ENCODE measurements at regions not wholly inside any gene's neighbourhood (a gene's known extent, or its start where the extent isn't known, plus 50 kb on each side); places are given as distances from the start of the nearest gene placed in this dataset.

GRCh38 chr17:62178579-62178978 is 113.5 kb upstream of the MED13 start:
- TF ChIP-seq, protein P1, sequence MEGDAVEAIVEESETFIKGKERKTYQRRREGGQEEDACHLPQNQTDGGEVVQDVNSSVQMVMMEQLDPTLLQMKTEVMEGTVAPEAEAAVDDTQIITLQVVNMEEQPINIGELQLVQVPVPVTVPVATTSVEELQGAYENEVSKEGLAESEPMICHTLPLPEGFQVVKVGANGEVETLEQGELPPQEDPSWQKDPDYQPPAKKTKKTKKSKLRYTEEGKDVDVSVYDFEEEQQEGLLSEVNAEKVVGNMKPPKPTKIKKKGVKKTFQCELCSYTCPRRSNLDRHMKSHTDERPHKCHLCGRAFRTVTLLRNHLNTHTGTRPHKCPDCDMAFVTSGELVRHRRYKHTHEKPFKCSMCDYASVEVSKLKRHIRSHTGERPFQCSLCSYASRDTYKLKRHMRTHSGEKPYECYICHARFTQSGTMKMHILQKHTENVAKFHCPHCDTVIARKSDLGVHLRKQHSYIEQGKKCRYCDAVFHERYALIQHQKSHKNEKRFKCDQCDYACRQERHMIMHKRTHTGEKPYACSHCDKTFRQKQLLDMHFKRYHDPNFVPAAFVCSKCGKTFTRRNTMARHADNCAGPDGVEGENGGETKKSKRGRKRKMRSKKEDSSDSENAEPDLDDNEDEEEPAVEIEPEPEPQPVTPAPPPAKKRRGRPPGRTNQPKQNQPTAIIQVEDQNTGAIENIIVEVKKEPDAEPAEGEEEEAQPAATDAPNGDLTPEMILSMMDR (IDR thresholded peaks at IDR 0.05), result no peak
- TF ChIP-seq MAX (CRISPR knock-in tag; IDR thresholded peaks at IDR 0.05) (no peak), NR3C1 (CRISPR knock-in tag; conservative IDR thresholded peaks at IDR 0.05; ENCODE audit: low read depth) (no peak), ZBTB43 (CRISPR knock-in tag; IDR thresholded peaks at IDR 0.05) (no peak), NFYB (CRISPR knock-in tag; conservative IDR thresholded peaks at IDR 0.05; ENCODE audit: low read depth) (no peak), MXD4 (CRISPR knock-in tag; IDR thresholded peaks at IDR 0.05; ENCODE audit: borderline replicate concordance) (no peak), ATF1 (CRISPR knock-in tag; IDR thresholded peaks at IDR 0.05) (no peak), ZNF317 (CRISPR knock-in tag; IDR thresholded peaks at IDR 0.05; ENCODE audit: borderline replicate concordance, low read depth) (no peak), ZNF219 (CRISPR knock-in tag; IDR thresholded peaks at IDR 0.05; ENCODE audit: borderline replicate concordance) (no peak), IRF2 (CRISPR knock-in tag; IDR thresholded peaks at IDR 0.05; ENCODE audit: borderline replicate concordance, low read depth) (no peak), ZNF416 (CRISPR knock-in tag; IDR thresholded peaks at IDR 0.05) (no peak)
- TF ChIP-seq, protein P2, sequence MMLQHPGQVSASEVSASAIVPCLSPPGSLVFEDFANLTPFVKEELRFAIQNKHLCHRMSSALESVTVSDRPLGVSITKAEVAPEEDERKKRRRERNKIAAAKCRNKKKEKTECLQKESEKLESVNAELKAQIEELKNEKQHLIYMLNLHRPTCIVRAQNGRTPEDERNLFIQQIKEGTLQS (CRISPR knock-in tag; conservative IDR thresholded peaks at IDR 0.05), result no peak
- TF ChIP-seq, protein P3, sequence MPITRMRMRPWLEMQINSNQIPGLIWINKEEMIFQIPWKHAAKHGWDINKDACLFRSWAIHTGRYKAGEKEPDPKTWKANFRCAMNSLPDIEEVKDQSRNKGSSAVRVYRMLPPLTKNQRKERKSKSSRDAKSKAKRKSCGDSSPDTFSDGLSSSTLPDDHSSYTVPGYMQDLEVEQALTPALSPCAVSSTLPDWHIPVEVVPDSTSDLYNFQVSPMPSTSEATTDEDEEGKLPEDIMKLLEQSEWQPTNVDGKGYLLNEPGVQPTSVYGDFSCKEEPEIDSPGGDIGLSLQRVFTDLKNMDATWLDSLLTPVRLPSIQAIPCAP (CRISPR knock-in tag; IDR thresholded peaks at IDR 0.05), result no peak
- TF ChIP-seq, protein P4, sequence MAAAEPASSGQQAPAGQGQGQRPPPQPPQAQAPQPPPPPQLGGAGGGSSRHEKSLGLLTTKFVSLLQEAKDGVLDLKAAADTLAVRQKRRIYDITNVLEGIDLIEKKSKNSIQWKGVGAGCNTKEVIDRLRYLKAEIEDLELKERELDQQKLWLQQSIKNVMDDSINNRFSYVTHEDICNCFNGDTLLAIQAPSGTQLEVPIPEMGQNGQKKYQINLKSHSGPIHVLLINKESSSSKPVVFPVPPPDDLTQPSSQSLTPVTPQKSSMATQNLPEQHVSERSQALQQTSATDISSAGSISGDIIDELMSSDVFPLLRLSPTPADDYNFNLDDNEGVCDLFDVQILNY (CRISPR knock-in tag; IDR thresholded peaks at IDR 0.05), result no peak

All from WTC11 (cell line).